ENCODE measurements at regions not wholly inside any gene's neighbourhood (a gene's known extent, or its start where the extent isn't known, plus 50 kb on each side); places are given as distances from the start of the nearest gene placed in this dataset.

DNA sequence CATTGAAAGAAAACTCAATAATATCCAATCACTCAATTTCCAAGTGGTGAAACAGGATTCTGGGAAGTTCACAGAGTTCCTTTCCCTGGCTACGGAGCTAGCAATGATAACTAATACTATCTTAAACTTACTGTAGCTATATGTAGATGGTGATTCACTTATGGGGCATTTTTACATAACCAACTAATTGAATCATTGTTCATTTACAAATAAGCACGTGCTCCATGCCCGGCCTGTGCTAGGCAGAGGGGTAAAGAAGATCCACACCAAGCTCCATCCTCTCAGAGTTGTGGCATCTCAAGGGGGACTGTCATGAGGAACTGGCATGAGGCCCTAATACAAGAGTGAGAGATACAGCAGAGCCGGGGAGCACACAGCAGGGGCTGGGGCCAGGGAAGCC, 176.3 kb downstream of the ANKRD30B start:
- TF ChIP-seq, protein P1, sequence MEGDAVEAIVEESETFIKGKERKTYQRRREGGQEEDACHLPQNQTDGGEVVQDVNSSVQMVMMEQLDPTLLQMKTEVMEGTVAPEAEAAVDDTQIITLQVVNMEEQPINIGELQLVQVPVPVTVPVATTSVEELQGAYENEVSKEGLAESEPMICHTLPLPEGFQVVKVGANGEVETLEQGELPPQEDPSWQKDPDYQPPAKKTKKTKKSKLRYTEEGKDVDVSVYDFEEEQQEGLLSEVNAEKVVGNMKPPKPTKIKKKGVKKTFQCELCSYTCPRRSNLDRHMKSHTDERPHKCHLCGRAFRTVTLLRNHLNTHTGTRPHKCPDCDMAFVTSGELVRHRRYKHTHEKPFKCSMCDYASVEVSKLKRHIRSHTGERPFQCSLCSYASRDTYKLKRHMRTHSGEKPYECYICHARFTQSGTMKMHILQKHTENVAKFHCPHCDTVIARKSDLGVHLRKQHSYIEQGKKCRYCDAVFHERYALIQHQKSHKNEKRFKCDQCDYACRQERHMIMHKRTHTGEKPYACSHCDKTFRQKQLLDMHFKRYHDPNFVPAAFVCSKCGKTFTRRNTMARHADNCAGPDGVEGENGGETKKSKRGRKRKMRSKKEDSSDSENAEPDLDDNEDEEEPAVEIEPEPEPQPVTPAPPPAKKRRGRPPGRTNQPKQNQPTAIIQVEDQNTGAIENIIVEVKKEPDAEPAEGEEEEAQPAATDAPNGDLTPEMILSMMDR (conservative IDR thresholded peaks at IDR 0.05; ENCODE audit: low read length): no peak
- TF ChIP-seq EZH2phosphoT487 (IDR thresholded peaks at IDR 0.05; ENCODE audit: borderline replicate concordance, low read depth, low read length): no peak

Data from OCI-LY7 (cell line).